ENCODE measurements at regions not wholly inside any gene's neighbourhood (a gene's known extent, or its start where the extent isn't known, plus 50 kb on each side); places are given as distances from the start of the nearest gene placed in this dataset.
A peak's percentile ranks its signal among the peaks of the same experiment; 100 is the strongest.
"Not testable (repeated sequence)": the region's sequence is repeated elsewhere in the genome, so short reads cannot be mapped to it uniquely, and the experiment has no call there.

GRCh38 chr14:97994020-97994531 is 1196.9 kb downstream of the VRK1 start:
- peak; percentile 43 for DNase-seq

GRCh38 chr14:97995038-97995437 is 1197.9 kb downstream of the VRK1 start:
- DNase-seq = no peak

- no peak for DNase-seq
Observed at GRCh38 chr14:97995531-97995930, 1198.3 kb downstream of the VRK1 start.

GRCh38 chr14:98006008-98006407 is 1208.8 kb downstream of the VRK1 start:
- DNase-seq = no peak

GRCh38 chr14:98008381-98009113 is 1211.4 kb downstream of the VRK1 start:
- no peak for DNase-seq

GRCh38 chr14:98009177-98009576 is 1212.0 kb downstream of the VRK1 start:
- not testable (repeated sequence) for DNase-seq

- no peak for DNase-seq
Observed at GRCh38 chr14:98010784-98011183, 1213.6 kb downstream of the VRK1 start.

GRCh38 chr14:98014851-98015615 is 1217.9 kb downstream of the VRK1 start:
- no peak for DNase-seq

GRCh38 chr14:98015921-98016320 is 1218.7 kb downstream of the VRK1 start:
- no peak for DNase-seq

- DNase-seq = peak; percentile 29
Observed at GRCh38 chr14:98018628-98019027, 1221.4 kb downstream of the VRK1 start.

- no peak for DNase-seq
Observed at GRCh38 chr14:98022541-98023520, 1225.6 kb downstream of the VRK1 start.

- no peak for DNase-seq
Observed at GRCh38 chr14:98028162-98028561, 1231.0 kb downstream of the VRK1 start.

- no peak for DNase-seq
Observed at GRCh38 chr14:98035396-98035795, 1236.6 kb downstream of the BCL11B start.

GRCh38 chr14:98037831-98038230 is 1234.2 kb downstream of the BCL11B start:
- no peak for DNase-seq

- no peak for DNase-seq
Observed at GRCh38 chr14:98056946-98057345, 1215.1 kb downstream of the BCL11B start.

GRCh38 chr14:98059106-98059505 is 1212.9 kb downstream of the BCL11B start:
- no peak for DNase-seq

GRCh38 chr14:98062083-98062482 is 1209.9 kb downstream of the BCL11B start:
- DNase-seq = no peak

GRCh38 chr14:98069712-98070171 is 1202.3 kb downstream of the BCL11B start:
- DNase-seq = no peak

- DNase-seq = no peak
Observed at GRCh38 chr14:98070536-98070935, 1201.5 kb downstream of the BCL11B start.

- DNase-seq = no peak
Observed at GRCh38 chr14:98074111-98074510, 1197.9 kb downstream of the BCL11B start.

GRCh38 chr14:98077176-98077575 is 1194.8 kb downstream of the BCL11B start:
- no peak for DNase-seq

- no peak for DNase-seq
Observed at GRCh38 chr14:98082833-98083232, 1189.2 kb downstream of the BCL11B start.

GRCh38 chr14:98085751-98086150 is 1186.2 kb downstream of the BCL11B start:
- DNase-seq = no peak

Data from activated CD4-positive, alpha-beta T cell treated with anti-CD3 and anti-CD28 coated beads for 48 hours (primary cell).